ENCODE measurements at regions not wholly inside any gene's neighbourhood (a gene's known extent, or its start where the extent isn't known, plus 50 kb on each side); places are given as distances from the start of the nearest gene placed in this dataset.

DNA sequence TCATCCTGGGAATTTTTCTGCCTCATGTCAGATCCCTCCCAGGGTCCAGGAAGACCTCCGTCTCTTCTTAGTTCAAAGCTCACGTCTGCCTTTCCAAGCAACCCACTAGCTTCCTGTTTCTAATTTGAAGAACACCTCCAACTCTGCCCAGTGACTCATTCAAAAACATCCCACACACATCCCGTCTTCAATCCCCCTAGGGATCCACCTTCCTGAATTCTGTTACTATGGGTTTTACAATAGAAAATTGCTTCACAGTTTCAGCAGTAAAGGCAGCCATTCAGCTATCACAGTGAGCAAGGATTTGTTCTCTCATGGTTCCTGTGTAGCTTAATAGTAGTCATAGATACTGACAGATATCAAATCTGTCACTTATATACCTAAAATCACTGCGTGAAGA, 308.3 kb upstream of the CCDC54 start:
- no peak for DNase-seq (ENCODE audit: low read depth)

DNA sequence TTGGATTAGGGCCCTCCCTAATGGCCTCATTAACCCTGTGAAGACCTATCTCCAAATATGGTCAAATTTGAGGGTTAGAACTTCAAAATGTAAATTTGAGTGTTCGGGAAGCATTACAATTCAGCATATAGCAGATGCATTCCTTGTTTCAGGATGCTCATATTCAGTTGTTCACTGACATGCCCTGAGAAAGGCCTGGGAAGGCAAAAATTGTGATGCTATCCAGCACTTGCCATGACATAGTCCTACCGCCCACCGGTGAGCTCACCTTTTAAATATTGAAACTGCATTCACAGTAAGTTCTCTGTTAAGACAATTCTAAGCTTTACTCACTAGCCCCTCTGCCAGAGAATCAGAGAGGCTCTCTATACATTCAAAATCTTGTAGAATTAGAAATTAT, 300.3 kb upstream of the CCDC54 start:
- DNase-seq (ENCODE audit: low read depth): no peak

DNA sequence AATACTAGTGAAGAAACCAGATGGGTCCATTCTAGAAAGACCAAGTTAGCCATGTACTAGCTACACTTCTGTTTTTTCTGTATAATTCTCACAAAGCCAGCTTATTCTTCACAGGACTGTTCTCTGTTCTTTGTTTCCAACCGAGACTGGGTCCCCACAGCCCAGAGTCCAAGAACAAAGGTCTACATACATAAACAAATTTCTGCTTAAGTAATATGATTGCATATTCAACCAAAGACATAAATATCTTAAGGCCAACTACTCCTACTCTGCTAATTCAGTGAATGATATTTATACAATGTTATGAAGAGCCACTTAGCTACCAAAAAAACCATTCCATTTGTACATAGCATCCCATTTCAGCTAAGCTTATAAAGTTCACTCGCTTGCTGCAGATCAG, 299.8 kb upstream of the CCDC54 start:
- DNase-seq (ENCODE audit: low read depth): no peak

DNA sequence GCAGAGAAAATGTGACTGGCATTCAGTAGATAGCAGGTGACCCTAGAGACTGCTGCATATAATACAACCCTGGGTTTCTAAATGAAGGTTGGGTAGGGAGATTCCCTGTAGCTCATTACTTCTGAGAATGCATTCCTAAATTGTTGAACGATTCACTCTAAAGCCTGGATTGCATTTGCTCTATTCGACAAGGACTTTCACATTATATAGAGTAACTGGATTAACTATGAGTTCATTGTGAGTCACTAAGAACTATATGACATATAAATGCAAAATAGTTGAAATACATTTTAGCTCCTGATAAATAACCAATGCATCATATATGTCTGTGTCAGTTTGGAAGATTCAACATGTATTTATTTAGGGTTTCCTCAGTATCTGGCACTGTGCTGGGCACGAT, 294.7 kb upstream of the CCDC54 start:
- no peak for DNase-seq (ENCODE audit: low read depth)

DNA sequence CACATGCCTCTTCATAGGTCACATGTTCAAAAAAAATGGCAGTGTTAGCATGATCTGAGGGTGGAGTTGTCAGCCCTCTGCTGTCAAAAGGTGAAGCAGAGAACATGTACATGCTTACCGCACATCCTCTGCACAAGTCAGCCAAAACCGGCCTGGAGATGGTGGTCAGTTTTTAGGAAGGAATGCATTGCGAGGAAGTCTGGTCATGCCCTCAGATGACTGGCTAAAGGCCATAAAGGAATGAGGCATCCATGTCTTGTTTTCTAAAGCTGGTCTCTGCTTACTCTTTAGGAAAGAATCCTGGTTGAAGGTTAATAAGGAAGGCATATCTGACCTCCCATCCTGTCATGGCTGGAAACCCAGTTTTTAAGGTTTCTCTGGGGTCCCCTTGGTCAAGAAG, 292.0 kb upstream of the CCDC54 start:
- no peak for DNase-seq (ENCODE audit: low read depth)

DNA sequence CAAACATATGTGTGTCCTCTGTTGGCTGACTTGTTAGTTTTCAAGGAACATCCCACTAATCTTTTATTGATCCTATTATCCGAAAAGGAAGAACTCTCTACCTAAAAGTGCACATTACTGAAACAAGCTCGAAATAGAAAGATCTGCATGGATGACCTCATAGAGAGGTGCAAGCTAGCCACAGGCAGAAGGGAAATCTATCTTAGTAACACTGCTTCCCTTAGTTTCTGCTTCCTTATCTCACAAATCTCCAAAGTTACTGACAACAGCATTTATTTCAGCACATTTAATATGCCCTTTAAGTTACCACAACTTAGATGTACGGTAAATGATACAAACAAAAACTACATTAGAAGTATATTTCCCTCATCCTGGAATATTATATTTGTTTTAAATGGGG, 285.1 kb upstream of the CCDC54 start:
- no peak for DNase-seq (ENCODE audit: low read depth)

DNA sequence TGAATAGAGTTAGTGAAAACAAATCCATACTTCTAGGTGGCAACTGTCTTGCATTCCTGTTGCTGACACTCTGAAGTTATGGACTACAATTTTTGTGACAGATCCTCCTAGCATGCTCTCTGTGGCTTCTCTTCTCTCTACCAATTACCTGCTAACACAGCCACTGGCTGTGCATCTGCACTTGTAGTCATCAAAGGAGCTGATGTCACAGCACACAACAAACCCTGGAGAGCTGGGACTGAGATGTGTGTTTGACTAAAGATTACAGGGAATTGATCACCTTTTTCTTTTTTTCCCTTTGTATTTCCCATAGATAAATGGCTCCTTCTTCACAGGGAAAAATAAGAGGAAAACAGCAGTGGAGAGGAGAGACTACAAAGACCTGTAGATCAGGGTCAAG, 278.4 kb upstream of the CCDC54 start:
- DNase-seq (ENCODE audit: low read depth): no peak

DNA sequence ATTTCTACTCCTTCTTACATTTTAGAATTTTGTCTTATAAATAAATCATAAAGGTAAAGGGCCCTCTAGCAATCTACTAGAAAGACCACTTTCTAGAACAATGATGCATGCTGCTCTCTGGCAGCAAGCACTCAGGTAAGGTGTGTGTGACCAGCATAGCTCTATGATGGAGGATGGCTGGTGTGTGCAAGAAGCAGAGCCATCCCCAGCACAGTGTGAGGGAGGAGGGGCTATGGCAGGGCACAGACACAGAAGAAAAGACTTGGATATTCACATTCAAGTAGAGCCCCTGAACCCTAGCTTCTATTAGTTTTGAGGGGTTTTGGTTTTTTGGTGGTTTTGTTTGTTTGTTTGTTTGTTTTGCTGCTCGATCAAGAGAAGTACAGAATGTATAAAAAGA, 277.1 kb upstream of the CCDC54 start:
- DNase-seq (ENCODE audit: low read depth): no peak

DNA sequence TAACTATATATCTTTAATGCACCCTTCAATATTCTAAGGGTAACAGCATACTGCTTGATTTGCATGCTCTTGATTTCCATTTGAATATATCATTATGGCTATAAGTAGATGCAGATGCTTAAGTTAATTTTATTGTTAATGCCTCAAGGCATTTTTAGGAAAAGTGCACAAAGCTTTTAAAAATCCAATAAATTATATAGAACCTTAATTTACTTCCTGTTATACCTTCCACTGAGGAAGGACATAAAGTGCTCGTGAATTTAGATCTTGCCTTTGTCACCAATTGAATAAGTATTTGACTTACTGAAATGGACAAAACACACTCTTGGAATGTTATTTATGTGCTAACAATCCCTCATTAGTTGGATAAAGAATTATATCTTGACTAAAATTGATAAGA, 276.7 kb upstream of the CCDC54 start:
- no peak for DNase-seq (ENCODE audit: low read depth)

DNA sequence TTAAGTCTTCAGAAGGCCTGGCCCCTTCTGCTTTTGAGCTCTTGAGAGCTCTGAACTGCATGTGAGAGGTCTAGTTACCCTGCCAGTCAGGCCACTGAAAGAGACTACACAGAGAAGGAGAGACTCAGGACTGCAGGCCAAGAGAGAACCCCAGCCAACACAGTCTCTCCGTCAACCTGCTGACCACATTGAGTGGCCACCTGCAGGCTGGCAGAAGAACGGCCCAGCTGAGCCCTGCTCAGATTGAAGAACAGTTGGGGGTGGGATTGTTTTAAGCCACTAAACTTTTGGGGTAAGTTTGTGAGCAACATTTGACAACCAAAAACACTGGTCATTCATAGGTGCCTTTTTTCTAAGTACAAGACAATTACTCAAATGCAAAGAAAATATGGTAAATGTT, 273.5 kb upstream of the CCDC54 start:
- DNase-seq (ENCODE audit: low read depth): no peak

DNA sequence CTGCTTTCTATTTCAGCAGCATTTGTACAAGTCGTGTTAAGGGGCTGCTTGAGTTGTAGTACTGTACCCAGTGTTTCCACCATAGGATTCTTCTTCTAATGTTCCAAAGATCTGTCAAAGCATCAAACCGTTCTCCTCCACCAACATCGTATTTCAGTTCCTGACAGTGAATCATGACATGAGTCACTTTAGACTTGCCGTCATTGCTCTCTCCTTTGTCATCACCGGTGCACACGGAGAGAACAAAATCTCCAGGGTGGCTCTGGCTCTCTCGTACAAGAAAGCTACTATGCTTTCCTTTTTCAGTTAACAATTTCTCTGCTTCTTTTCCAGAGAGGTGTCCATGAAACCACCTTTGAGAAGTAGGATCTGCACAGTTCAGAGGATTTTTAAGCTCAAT, 270.9 kb upstream of the CCDC54 start:
- no peak for DNase-seq (ENCODE audit: low read depth)

DNA sequence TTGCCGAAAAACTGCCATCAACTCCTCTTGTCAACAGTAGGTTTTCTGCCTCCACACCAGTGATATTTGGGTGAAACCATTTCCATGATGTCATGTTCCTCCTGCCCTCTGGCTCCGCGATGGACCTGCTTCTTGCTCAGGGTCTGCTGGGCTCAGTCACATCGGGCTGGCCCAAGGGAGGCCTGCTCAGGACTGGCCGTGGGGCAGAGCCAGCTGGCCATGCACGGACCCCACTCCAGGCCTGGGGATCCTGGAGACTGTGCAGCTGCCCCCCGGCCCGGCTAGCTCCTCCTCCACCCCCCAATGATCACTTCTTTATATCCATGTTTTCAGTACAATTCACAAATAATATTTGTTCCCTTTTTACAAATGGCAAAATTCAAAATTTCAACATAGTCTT, 270.3 kb upstream of the CCDC54 start:
- no peak for DNase-seq (ENCODE audit: low read depth)

DNA sequence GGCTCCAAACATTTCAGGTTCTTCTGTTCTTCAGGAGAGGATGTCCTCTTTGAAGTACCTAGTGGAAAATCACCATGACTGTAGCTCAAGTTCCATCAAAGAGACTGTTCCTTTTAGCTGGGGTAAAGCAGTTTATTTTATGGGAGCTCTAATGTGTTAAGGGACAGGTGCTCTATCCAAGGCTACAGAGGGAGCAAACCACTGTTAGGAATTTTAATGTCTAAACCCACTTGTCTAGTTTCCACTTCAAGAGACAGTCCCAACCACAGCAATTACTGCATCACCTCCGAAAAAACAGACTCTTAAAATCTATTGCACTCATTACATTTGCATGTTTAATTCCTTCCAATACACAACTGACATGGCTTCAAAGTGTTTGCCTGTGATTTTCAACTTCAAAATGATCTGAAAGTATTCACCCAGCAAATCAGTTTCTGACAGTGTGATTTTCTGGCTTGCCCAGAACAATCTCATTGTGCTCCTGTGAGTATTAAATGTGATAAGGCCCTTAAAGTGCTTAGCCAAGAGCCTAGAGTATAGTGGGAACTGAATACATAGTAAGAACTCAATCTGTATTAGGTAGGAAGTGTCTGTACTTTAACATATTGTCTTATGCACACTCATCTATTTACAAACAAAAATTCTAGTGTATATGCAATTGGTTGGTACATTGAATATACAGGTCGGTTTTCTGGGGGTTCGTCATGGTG, 266.5 kb upstream of the CCDC54 start:
- no peak for DNase-seq (ENCODE audit: low read depth)

DNA sequence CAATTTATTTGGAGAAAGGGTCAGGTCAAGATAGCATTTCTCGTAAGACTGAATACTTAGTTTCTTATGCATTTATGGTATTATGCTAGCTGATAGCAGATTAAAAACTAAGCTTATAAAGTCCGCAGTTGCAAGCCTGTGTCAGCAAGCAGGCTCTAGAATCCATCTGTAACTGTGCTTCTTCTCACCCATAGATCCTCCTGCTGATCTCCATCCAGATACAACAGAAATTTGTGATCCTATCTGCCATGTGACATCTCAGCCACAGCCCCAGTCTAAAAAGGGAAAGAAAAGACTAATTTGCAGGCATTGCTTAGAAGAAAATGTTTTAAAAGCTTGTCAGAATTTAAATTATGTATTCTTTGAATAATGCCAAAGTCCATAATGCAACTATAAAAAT, 265.4 kb upstream of the CCDC54 start:
- DNase-seq (ENCODE audit: low read depth): no peak

DNA sequence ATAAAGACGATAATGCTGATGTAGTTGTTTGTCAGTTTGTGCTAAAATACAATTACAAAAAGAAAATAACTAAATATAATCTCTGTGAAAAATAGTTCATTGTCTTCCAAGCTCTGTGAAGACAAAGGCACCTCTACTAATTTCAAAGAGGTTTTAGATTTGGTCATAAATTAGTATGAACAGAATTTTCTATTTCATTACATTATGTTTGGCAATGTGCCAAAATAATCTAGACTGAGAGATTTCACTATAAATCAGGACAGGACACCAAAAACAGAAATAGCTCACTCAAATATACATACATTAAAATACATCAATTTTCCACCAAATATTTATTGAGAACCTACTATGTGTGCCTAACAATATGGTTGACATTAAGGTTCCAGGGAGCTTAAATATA, 264.9 kb upstream of the CCDC54 start:
- DNase-seq (ENCODE audit: low read depth): no peak

DNA sequence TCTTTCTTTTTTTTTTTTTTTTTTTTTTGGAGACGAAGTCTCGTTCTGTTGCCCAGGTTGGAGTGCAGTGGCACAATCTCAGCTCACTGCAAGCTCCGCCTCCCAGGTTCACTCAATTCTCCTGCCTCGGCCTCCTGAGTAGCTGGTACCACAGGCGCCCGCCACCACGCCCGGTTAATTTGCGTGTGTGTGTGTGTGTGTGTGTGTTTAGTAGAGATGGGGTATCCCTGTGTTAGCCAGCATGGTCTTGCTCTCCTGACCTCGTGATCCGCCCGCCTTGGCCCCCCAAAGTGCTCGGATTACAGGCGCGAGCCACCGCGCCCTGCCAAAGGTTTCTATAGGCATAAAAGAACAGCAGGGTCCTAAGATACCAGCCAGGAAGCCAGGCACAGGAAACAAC, 261.0 kb upstream of the CCDC54 start:
- DNase-seq (ENCODE audit: low read depth): no peak

DNA sequence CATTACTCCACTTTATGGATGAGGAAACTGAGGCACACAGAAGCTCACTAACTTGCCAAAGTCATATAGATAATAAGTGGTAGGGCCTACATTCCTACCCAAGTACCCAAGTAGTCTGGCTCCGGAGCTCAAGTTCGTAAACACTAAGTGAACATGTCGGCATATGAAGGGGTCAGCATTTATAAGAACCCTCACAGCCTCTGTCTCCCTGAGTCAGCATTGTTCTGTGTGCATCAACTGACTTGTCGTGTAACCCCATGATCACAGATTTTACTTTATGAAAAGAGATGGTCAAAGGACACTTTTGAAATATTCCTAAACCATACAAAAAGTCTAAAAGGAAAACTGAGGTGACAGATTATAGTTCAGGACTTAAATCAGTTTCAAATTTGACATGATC, 260.1 kb upstream of the CCDC54 start:
- no peak for DNase-seq (ENCODE audit: low read depth)

DNA sequence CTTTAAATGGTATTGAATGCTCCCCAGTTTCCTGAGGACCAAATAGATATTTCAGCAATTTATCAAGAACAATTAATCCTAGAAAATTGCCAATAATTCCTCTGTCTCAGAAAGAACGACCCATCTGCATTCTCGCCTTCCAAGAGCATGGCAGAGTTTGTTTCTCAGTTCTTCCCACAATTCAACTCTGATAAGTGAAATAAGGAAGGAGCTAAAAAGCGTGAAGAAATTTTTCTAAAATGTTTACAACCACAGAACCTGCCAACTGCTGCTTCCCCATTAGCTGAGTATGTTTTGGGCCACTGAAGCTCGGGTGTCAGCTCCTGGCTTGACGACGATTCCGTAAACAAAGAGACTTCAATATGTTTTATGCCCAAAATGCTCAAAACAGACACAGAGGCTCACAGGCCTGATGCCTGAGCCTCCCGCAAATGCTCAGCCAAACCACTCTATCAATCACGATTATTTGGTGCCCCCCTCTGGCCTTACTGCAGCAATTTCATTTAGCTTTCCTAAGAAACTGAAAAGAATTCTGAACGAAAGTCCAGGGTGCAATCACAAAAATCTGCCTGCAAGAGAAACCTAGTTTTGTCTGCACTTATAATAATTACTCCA, 259.2 kb upstream of the CCDC54 start:
- DNase-seq (ENCODE audit: low read depth): no peak

DNA sequence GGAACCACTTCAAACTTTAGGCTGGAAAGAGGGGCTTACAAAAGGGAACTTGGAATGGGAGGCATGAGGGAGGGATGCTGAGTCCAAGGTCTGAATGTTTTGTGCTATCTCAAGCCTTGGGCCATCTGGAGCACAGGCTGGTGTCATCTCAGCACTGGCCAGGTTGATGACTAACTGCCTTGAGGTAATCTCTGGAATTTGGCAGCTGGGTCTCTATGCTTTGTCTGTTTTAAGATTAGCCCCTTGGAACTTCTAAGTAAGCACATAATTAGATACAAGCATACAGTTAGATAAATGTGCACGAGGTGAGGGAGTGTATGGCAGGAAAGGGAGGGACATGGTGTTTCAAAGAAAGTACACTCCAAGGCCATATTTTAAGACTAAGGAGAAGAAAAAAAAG, 252.4 kb upstream of the CCDC54 start:
- DNase-seq (ENCODE audit: low read depth): no peak

DNA sequence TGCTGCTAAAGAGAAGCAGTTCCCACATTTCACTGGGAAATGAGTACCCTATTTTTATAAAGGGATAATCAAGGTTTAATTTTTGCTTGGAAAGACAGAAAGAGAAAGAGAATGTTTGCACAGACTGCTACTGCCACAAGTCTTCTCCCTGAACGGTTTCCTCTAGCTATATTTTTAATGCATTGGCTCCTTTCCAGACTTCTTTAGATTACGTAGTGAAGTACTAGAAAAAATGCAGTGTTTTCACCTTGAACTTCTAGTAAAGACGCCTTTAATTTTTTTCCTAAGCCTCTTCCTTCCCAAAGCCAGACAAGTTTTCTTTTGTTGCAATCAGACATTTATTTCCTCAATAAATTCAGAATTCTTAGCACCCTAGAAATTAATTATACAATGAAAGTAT, 248.3 kb upstream of the CCDC54 start:
- DNase-seq (ENCODE audit: low read depth): no peak

DNA sequence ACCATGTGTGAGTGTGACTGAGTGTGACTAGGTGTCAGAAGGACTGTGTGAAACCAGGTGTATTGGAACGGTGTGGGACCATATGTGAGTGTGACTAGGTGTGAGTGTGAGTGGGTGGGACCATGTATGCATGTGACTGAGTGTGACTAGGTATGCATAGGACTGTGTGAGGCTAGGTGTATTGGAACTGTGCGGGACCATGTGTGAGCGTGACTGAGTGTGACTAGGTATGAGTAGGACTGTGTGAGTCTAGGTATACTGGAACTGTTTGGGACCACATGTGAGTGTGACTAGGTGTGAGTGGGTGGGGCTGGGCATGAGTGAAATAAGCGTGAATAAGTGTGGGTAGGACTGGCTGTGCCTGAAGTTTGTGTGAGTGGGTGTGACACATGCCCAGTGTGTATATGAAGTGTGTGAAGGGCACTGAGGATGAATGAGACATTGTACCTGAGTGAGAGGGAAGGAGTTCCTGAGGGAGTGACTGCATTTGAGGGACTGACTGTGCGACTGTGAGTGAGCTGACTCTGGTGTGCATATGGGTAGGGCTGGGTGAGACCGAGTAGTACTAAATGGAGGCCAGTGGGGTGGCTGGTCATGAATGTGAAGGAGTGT, 247.0 kb upstream of the CCDC54 start:
- DNase-seq (ENCODE audit: low read depth): no peak

DNA sequence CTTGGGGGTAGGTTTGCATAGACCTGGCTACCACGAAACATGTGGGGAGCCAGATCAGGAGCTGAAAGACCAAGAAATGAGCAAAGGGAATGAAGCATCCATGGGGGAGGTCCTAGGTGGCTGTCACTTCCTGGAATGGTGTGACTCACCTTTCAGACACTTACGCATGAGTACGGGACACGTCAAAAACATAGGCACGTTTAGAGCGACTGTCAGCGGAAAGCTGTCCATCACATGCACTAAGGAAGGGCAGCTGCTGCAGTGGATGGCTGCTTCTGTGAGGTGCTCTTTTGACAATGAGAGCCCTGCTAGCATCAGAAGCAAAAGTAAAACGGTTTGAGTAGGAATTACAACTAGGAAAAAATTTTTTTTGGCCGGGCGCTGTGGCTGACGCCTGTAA, 244.6 kb upstream of the CCDC54 start:
- DNase-seq (ENCODE audit: low read depth): no peak

DNA sequence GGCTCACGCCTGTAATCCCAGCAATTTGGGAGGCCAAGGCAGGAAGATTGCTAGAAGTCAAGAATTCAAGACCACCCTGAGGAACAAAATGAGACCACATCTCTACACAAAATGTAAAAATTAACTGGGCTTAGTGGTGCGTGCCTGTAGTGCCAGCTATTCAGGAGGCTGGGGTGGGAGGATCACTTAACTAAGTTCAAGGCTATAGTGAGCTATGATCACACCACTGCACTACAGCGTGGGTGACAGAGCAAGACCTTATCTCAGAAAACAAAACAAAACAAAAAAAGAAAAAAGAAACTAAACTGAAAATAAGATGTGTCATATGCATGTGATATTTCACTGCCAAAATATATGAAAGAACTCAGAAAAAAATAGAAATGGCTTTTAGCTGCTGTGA, 243.3 kb upstream of the CCDC54 start:
- no peak for DNase-seq (ENCODE audit: low read depth)

DNA sequence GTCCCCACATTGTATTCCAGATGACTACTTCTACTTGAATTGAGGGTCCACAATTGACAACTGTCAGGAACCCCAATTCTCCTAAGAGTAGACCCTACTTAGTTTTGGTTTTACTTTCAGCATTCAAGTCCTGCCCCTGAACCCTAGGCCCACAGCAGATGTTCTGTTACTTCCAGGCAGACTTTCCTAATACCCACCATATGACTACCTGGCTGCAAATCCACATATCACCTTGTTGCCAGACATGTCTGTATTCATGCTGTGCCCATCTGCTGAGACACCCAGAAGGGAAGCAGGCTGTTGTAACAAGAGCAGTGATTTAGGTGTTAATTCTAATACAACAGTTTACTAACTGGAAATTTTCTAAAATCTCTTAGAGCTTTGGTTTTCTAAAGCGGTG, 235.1 kb upstream of the CCDC54 start:
- no peak for DNase-seq (ENCODE audit: low read depth)

Data from T follicular helper cell (primary cell).